GM21515 (cell line): ENCODE measurements at regions not wholly inside any gene's neighbourhood (a gene's known extent, or its start where the extent isn't known, plus 50 kb on each side); places are given as distances from the start of the nearest gene placed in this dataset.
"Not testable (repeated sequence)": the region's sequence is repeated elsewhere in the genome, so short reads cannot be mapped to it uniquely, and the experiment has no call there.

Experiments
- ATAC-seq: cut with Tn5 transposase; IDR thresholded peaks from one replicate; pipeline ENCODE4 v1.9.1; 2021; ENCODE audit not compliant: unreplicated experiment

GRCh38 chr12:116687888-116688287 is 50.0 kb downstream of the SPRING1 start:
- ATAC-seq = no peak

GRCh38 chr12:116684891-116685290 is 53.0 kb downstream of the SPRING1 start:
- no peak for ATAC-seq

- ATAC-seq = no peak
These were observed 60.6 kb downstream of the SPRING1 start for GRCh38 chr12:116677202-116677661.

DNA sequence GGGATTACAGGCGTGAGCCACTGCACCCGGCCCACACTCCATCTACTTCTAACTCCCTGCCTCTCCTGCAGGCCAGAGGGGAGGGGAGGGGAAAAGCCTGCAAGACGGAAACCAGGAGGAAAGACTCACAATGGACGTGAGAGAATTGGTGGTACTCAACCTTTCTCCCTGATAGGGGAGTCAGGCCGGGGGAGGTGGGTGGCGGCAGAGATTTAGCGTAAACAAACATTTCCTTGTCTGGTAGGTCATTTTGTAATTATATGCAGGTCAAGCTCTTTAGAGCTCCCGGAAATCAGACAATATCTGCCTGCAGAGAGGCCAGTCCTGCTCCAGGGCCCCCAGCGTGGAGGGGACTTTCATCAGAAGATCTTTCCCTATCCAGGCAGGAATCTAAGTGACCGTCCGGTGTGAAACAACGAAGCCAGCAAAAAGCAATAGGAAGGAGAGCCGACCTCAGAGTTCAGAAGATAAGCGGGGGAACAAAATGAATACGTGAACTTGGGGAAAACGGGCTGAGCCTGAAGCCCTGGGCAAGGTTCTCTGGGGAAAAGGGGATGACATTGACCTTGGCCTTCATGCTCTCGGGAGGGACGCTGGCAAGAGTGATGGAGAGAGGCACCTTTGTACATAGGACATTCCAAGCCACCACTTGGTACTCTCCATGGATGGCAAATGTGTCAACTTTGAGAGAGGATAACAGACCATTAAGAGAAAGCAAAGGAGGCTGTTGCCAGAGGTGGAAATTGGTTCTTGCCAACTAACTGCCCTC is 62.3 kb downstream of the SPRING1 start:
- ATAC-seq = no peak

- ATAC-seq = no peak
These were observed 63.2 kb downstream of the SPRING1 start for GRCh38 chr12:116674643-116675183.

DNA sequence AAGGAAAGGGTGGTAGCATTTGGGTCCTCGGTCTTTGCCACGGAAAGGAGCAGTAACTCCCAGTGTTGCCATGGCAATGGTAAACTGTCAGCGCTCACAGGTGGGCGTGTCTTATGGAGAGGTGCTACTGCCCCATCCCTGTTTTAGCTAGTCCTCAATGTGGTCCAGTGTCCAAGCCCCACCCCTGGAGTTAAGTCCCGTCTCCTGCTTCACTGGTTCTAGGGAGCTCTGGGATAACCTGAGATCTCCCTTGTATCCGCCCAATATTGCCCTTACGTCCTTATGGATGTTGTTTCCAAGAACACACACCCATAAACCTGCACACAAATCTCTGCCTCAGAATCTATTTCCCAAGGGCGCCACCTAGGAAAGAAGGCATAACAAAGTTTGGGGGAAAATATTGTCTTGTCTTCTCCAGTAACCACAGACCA is 64.2 kb downstream of the SPRING1 start:
- ATAC-seq = no peak

DNA sequence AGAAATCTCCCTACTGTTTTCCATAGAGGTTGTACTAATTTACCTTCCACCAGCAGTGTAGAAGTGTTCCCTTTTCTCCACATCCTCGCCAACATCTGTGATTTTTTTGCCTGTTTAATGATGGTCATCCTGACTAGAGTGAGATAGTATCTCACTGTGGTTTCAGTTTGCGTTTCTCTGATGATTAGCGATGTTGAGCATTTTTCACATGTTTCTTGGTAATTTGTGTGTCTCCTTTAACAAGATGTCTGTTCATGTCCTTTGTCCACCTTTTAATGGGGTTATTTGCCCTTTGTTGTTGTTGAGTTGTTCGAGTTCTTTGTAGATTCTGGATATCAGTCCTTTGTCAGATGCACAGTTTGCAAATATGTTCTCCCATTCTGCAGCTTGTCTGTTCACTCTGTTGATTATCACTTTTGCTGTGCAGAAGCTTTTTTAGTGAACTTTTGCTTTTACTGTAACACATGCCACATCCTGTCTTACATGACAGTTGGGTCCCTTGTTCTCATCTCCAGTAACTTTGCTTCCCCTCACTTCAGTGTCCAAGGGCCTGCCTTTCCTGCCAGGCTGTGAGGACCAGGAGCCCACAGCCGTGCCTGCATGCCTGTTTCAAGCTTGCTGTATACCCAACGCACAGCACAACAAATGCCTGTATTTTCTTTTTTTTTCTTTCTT is 64.9 kb downstream of the SPRING1 start:
- ATAC-seq = peak; percentile 62

DNA sequence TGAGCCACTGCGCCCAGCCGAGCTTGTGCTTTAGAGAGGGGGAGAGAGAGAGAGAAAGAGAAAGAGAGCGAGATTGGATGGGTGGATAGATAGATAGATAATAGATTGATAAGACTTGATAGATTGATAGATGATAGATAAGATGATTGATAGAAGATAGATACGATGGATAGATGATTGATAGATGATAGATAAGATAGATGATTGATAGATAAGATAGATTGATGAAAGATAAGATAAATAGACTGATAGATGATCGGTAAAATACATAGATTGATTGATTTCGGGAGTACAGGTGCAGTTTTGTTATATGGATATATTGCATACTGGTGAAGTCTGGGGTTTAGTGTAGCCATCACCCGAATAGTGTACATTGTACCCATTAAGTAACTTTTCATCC is 65.9 kb downstream of the SPRING1 start:
- ATAC-seq = no peak

DNA sequence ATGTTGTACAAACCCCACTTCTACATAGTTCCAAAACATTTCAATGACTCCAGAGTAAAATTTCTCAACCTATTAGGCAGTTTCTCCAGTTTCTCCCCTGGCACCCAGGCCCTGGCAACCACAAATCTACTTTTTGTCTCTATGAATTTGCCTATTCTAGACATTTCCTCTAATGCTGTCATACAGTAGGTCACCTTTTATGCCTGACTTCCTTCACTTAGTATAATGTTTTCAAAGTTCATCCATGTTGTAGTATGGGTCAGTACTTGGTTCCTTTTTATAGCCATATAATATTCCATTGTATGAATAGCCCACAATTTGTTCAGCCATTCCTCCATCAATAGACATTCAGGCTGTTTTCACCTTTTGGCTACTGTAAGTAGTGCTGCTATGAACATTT is 67.0 kb downstream of the SPRING1 start:
- no peak for ATAC-seq

GRCh38 chr12:116667752-116668151 is 70.1 kb downstream of the SPRING1 start:
- ATAC-seq = no peak

DNA sequence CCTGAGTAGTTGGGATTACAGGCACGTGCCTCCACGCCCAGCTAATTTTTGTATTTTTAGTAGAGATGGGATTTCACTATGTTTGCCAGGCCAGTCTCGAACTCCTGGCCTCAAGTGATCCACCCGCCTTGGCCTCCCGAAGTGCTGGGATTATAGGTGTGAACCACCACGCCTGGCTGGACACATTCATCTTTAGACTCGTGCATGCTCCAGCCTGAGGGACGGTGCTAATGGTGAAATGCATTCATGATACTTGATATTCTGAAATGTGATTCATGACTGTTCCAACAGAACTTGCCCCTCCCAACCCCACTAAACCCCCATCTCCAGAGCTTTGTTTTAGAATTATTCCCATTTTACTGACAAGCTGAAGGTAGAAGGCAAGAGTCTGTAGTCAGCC is 71.0 kb downstream of the SPRING1 start:
- ATAC-seq = not testable (repeated sequence)

GRCh38 chr12:116666305-116666673 is 71.6 kb downstream of the SPRING1 start:
- no peak for ATAC-seq

DNA sequence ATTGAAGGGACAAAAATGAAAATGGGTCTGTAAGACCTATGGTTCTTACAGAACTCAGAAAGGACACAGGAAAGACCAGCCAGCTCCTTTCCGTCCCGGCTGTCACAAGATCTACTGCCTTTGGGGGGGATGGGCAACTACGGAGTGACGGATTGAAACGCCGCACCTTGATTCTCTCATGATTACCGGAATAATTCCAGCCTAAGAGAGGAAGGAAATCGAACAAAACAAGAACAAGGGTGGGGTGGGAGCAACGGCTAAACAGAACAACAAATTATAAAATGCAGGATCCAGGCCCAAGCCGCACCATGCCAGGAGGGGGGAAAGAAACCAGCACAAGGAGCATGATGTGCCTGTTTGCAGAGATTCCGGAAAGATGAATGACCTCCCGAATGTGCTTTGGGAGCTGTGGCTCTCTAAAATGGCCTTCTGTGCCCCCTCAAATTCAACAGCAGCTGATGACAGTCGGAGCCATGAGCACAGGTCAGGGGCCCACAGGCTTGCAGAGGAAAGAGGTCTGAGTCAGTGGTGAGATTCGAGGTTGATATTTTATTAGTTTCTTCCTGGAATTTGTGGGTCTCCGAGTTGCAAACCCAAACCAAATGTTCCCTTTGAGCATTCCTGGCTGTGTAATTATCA is 72.1 kb downstream of the SPRING1 start:
- ATAC-seq = no peak

DNA sequence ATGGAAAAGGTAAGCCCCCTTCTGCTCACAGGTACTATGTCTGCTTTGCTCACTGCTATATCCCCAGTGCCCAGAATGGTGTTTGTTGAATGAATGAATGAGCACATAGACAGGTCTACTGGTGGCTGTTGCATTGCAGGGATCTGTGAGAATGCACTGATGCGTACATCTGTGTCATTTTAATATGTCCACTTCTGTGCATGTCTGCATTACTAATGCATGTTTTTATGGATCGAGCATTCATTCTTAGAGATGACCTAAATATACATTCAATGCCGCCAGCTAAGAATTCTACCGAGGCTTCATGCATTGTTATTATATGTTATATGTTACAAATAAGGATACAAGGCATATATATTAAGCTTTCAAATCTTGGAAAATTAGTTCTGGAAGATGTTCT is 73.8 kb downstream of the SPRING1 start:
- no peak for ATAC-seq

DNA sequence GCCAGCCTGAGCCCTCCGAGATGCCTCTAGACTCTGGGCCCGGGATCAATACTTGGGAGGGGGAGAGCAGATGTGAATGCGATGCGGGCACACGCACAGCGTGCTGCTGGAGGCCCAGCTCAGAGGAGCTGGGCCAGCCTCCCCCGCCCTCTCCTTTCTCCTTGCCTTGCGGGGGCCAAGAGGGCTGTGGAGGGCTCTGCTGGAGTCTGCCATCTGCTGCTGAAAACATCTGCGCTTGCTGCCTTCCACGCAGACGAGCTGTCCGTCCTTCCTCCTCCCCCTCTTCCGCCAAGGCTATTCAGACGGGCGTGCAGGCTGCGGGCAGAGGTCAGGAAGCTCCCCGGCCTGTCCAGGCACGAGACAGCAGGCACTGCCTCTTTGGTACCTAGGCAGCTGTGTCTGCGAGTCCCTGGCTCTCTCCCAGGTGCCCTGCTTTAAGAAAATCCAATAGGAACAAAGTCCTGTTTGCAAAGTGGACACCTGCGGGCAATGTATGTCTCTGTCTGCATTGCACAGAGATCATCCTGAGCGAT is 75.2 kb downstream of the SPRING1 start:
- no peak for ATAC-seq

DNA sequence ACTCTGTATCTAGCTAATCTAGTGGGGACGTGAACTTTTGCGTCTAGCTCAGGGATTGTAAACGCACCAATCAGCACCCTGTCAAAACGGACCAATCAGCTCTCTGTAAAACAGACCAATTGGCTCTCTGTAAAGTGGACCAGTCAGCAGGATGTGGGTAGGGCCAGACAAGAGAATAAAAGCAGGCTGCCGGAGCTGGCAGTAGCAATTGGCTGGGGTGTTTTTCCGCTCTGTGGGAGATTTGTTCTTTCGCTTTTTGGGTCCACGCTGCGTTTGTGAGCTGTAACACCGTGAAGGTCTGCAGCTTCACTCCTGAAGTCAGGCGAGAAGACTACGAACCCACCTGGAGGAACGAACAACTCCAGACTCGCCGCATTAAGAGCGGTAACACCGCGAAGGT is 76.5 kb downstream of the SPRING1 start:
- no peak for ATAC-seq

DNA sequence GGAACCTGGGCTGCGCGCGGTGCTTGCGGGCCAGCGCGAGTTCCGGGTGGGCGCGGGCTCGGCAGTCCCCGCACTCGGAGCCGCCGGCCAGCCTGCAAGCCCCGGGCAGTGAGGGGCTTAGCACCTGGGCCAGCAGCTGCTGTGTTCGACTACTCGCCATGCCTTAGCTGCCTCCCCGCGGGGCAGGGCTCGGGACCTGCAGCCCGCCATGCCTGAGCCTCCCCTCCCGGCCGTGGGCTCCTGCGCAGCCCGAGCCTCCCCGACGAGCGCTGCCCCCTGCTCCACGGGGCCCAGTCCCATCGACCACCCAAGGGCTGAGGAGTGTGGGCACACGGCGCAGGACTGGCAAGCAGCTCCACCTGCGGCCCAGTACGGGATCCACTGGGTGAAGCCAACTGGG is 77.1 kb downstream of the SPRING1 start:
- ATAC-seq = not testable (repeated sequence)

- no peak for ATAC-seq
These were observed 77.9 kb downstream of the SPRING1 start for GRCh38 chr12:116659771-116660481.

GRCh38 chr12:116657921-116658495 is 79.9 kb downstream of the SPRING1 start:
- no peak for ATAC-seq

- no peak for ATAC-seq
These were observed 81.6 kb downstream of the SPRING1 start for GRCh38 chr12:116656306-116656705.
